ENCODE measurements at regions not wholly inside any gene's neighbourhood (a gene's known extent, or its start where the extent isn't known, plus 50 kb on each side); places are given as distances from the start of the nearest gene placed in this dataset.
"Not testable (repeated sequence)": the region's sequence is repeated elsewhere in the genome, so short reads cannot be mapped to it uniquely, and the experiment has no call there.

DNA sequence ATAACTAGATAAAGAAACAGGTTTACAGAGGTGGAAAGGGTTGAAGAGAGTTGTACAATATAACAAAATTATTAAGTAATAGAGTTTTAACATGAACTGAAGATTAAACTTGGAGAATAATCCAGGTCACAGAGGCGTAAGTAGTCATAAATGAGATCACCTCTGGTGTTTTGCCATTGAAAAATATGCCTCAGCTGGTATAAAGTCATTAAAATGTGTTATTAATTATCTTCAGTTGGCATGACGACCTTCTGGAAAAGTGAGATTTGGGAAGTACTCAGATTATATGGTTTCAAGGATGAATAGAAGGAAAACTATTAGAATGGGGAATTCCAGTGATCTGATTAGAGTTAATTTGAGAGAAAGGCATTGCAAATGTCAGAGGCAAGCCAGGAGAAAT is 237.5 kb upstream of the ANXA10 start:
- no peak for DNase-seq

- DNase-seq, result not testable (repeated sequence)
Observed at GRCh38 chr4:167858127-167858526, 234.2 kb upstream of the ANXA10 start.

DNA sequence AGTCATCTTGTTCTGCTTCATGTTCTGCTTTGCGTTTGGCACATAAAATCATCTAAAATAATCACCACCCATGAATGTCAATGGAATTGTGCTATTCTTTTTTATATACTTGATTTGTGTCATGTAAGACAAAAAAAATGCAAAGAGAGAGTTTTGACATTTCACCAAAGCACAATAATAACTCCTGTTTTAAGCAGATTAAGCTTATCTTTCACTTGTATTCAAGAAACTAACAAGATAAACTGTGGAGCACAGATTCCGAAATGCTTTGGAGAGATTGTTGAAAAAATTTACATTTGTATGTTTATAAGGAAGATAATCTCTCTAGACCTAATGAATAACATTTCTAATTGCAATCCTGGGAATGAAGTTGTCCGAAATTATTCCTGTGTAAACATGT is 225.1 kb upstream of the ANXA10 start:
- DNase-seq, result no peak

DNA sequence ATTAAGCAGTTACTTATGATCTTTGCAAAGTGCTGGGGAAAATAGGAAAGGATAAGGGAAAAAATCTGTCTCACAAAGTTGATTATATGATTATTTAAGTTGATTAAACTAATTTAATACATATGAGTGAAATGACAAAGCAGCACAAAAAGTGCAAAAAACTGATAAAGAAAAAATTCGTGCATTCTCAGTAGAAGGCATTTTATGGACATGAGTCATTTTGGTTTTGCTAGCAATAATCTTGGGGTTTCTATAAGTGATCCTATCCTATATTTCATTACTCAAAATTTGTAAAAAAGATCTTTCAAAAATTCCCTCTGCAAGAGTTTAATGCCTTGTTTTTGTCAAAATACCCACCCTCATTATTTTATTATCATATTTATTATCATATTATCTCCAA is 224.2 kb upstream of the ANXA10 start:
- DNase-seq, result no peak

DNA sequence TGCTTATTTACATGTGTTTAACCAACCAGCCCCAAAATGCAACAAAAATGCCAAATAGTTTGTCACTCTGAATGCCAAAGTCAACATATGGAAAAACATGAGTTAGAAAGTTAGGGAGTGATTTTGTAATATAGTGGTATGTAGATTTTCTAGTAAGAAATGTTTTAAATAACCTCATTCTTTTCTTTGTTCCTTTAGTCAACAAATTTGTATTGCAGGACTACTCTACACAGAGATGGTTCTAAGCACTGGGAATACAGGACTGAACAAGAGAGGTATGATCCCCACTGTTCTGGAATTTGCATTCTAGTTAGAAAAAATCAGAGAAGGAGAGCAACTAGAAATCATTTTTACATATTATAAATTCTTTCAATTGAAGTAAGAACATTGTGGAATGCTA is 218.8 kb upstream of the ANXA10 start:
- no peak for DNase-seq

GRCh38 chr4:167876091-167876490 is 216.2 kb upstream of the ANXA10 start:
- DNase-seq, result not testable (repeated sequence)

GRCh38 chr4:167877826-167878225 is 214.5 kb upstream of the ANXA10 start:
- DNase-seq, result not testable (repeated sequence)

DNA sequence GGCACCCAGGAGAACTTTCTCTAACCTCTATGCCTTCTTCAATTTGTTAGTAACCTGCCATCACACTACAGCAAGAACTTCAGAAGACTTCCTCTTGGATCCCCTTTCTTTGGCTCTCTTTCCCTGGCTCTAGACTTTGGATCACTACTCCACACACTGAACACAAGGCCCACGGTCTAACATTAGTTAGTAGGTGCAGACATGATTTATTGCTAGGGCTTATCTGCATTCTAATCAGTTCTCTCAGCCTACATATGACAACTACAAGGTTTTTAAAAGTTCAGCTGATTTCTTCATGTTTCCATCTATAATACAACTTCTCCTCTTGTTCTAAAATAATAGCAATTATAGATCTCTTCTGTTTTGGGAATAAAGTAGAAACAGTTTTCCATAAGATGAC is 209.1 kb upstream of the ANXA10 start:
- no peak for DNase-seq

DNA sequence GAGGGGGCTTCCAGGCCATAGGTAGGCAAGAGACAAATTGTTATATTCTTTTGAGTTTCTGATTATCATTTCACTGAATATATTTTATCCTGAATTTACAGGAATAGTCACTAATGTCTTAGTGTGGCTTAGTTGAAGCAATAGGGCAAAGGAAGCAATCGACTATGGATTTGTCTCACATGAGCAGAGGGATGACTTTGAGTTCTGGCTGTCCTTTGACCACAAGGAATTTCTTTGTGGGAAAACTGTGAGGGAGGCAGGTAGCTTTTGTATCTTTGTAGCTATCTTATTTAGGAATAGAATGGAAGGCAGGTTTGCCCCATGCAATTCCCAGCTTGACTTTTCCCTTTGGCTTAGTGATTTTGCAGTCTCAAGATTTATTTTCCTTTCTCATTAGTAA is 207.3 kb upstream of the ANXA10 start:
- DNase-seq, result no peak

DNA sequence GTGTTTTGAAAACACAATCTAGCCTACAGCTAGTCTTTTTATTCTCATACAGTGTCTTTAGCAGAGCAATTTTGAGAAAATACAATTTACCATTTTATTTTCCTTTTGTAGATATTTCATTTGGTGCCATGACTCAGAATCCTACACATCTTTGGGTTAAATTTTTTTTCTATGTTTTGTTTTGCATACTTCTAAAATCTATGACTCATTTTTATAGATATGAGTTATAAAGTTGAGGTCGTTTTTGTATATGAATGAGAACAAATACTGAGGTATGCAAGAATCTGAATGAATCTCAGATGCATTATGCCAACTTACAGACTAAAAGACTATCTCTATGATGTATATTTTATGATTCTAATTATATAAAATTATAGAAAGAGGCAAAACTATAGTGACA is 206.5 kb upstream of the ANXA10 start:
- no peak for DNase-seq

- DNase-seq, result no peak
Observed at GRCh38 chr4:167887726-167888125, 204.6 kb upstream of the ANXA10 start.

- DNase-seq, result no peak
Observed at GRCh38 chr4:167890226-167890625, 202.1 kb upstream of the ANXA10 start.

DNA sequence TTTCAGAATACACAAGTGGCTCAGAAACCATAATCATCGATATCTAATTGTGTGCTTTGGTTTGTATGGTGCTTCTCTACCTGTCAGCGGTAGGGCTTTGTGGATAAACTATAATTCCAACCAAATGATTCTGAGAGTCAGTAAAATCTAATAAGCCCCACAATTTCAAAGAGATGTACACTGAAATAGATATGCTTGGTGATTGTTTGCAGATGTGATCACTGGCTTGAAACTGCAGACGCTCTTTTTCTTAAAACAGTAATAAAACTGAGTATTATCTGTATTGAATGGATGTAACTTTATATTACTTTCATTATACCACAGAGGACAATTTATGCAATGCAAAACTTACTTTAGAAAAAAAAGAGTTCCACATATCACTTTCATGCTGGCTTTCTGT is 198.8 kb upstream of the ANXA10 start:
- DNase-seq, result no peak

- not testable (repeated sequence) for DNase-seq
Observed at GRCh38 chr4:167896260-167896659, 196.1 kb upstream of the ANXA10 start.

GRCh38 chr4:167897116-167897515 is 195.2 kb upstream of the ANXA10 start:
- DNase-seq, result no peak

GRCh38 chr4:167903291-167903721 is 189.0 kb upstream of the ANXA10 start:
- DNase-seq, result no peak

- DNase-seq, result no peak
Observed at GRCh38 chr4:167906851-167907250, 185.5 kb upstream of the ANXA10 start.

GRCh38 chr4:167908816-167909215 is 183.5 kb upstream of the ANXA10 start:
- DNase-seq, result no peak

DNA sequence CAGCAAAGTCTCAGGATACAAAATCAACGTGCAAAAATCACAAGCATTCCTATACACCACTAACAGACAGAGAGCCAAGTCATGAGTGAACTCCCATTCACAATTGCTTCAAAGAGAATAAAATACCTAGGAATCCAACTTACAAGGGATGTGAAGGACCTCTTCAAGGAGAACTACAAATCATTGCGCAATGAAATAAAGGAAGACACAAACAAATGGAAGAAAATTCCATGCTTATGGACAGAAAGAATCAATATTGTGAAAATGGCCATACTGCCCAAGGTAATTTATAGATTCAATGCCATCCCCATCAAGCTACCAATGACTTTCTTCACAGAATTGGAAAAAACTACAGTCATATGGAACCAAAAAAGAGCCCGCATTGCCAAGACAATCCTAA is 179.8 kb upstream of the ANXA10 start:
- not testable (repeated sequence) for DNase-seq

- no peak for DNase-seq
Observed at GRCh38 chr4:167918077-167918476, 174.3 kb upstream of the ANXA10 start.

GRCh38 chr4:167930166-167930565 is 162.2 kb upstream of the ANXA10 start:
- DNase-seq, result no peak

GRCh38 chr4:167934216-167934615 is 158.1 kb upstream of the ANXA10 start:
- no peak for DNase-seq

DNA sequence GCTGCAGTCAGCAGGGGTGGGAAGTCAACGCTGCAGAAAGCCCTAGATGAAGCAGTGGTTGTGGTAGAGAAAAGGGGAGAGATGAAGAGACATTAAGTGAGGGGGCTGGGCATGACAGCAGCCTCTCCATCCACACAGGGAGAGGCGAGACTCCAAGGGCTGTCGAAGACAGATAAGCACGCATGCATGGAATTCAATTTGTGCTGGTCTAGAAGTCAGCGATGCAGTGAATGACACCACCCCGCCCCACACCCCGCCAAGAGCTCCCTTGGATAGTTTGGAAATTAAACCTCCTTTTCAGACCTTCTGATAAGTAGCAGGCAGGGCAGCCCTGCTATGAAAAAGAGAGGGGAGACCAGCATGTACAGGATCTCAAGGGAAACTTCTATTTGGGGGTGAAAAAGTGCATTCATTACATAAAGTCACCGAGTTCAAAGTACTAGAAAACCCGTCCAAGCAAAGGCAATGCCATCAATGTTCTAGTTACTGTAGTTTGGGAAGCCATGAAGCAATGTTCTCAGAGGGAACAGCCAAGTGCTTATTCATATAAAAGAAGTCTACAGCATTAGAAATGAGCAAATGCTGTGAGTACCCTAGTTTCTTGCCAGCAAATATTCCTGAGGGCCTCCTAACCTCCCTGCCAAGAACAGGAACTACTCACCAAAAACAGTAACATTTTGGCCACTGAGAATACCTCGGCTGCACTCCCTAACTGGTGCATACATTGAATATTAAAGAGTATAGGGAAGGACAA is 152.3 kb upstream of the ANXA10 start:
- DNase-seq, result no peak

DNA sequence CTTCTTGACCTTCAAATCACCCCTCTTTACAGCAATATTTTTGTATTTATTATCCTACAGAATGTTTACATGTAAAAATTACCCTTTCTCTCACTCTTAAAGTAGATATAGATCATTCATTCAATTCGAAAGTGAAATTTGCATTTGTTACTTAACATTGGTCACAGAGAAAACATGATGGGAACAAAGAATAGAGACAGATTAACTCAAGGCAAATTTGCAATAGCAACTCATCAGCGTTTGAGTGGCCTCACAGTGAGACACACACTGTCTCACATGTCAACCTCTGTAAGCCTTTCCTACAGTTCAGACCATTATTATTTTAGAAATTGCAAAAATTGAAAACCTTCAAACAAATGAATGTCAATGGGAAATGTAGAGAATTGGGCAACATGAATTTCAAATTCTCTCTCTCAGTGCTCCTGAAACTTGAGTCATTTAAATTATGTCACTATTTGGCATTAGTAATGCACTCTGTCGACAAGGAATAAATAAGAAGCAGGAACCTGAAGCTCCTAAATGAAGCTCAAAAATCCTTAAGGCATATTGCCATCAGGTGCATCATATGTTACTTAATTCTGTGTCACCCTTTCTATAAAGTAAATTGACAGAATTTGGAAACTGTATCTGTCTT is 148.3 kb upstream of the ANXA10 start:
- DNase-seq, result no peak

DNA sequence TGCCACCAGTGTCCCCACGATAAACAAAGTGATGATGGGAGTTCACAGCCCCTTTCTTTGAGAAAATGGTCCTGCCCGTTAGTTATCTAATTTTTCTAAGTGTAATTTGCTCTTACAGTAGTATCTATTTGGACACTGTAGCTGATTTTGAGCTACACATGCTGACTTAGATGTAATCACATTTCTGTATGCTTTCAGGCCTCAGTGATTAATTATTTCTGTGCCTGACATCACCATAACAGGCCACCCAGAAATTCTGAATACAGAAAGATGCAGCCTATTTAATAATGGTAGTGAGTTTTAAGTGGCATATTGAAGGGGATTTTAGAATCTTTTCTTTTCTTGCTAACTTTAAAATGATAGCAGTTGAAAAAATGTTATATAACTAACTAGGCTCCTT is 147.6 kb upstream of the ANXA10 start:
- no peak for DNase-seq

Data from SHP77 treated with DMSO at 0.1 percent for 48 hours (cell line).